ENCODE measurements at regions not wholly inside any gene's neighbourhood (a gene's known extent, or its start where the extent isn't known, plus 50 kb on each side); places are given as distances from the start of the nearest gene placed in this dataset.
A peak's percentile ranks its signal among the peaks of the same experiment; 100 is the strongest.

DNA sequence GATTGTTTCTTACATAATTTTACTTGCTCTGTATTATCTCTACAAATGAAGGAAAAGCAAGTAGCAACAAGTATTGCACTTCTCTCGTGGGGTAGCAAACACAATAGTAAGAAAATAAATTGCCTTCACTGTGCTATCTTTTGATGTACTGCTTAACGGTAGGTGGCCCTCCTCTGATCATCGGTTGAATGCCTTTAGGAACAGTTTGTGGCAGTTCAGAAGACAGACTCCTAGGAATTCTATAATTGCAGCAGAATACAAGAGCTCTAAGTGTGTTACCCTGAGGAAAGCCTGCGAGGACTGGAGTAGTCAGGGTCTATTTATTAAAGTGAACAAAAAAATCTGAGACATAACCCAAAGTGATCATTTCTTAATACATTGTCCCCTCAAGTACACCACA lies 1135.9 kb downstream of the KCNT2 start:
- Histone ChIP-seq H3K36me3 (ENCODE audit: control insufficient read depth, insufficient read depth, low read length) (no peaks in the 10 kb centered on the region), H3K27me3 (ENCODE audit: control insufficient read depth, insufficient read depth, low read length) (no peaks in the 10 kb centered on the region), H3K4me3 (ENCODE audit: low read depth, low read length) (no peak overlapping the region)
- FAIRE-seq (no peak), DNase-seq (ENCODE audit: low read depth) (no peak)
- TF ChIP-seq, protein P1, sequence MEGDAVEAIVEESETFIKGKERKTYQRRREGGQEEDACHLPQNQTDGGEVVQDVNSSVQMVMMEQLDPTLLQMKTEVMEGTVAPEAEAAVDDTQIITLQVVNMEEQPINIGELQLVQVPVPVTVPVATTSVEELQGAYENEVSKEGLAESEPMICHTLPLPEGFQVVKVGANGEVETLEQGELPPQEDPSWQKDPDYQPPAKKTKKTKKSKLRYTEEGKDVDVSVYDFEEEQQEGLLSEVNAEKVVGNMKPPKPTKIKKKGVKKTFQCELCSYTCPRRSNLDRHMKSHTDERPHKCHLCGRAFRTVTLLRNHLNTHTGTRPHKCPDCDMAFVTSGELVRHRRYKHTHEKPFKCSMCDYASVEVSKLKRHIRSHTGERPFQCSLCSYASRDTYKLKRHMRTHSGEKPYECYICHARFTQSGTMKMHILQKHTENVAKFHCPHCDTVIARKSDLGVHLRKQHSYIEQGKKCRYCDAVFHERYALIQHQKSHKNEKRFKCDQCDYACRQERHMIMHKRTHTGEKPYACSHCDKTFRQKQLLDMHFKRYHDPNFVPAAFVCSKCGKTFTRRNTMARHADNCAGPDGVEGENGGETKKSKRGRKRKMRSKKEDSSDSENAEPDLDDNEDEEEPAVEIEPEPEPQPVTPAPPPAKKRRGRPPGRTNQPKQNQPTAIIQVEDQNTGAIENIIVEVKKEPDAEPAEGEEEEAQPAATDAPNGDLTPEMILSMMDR (IDR thresholded peaks at IDR 0.05; ENCODE audit: insufficient read depth, low read length, severe bottlenecking), result no peak

DNA sequence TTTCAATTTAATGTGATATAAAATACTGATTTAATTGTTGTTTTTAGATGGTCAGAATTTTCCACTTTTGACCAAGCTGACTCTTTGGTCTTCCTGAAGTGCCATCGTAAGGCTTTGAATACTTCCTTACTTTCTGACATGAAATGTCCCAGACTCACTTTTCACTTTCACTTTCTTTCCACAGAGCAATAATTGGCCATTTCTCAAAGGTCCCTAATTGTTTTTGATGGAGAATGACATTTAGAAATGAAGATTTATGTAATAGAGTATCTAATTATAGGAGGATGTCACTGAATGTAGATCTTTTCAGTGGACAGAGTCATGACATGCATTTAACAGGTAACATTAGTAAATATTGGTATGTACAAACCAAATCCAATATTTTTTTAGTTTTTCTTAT lies 1141.6 kb downstream of the KCNT2 start:
- no peak for FAIRE-seq
- no peaks in the 10 kb centered on the region for H3K27me3 ChIP-seq (ENCODE audit: control insufficient read depth, insufficient read depth, low read length)
- TF ChIP-seq, protein P1 (IDR thresholded peaks at IDR 0.05; ENCODE audit: insufficient read depth, low read length, severe bottlenecking), result no peak
- no peaks in the 10 kb centered on the region for H3K36me3 ChIP-seq (ENCODE audit: control insufficient read depth, insufficient read depth, low read length)
- no peak overlapping the region for H3K4me3 ChIP-seq (ENCODE audit: low read depth, low read length)
- no peak for DNase-seq (ENCODE audit: low read depth)

DNA sequence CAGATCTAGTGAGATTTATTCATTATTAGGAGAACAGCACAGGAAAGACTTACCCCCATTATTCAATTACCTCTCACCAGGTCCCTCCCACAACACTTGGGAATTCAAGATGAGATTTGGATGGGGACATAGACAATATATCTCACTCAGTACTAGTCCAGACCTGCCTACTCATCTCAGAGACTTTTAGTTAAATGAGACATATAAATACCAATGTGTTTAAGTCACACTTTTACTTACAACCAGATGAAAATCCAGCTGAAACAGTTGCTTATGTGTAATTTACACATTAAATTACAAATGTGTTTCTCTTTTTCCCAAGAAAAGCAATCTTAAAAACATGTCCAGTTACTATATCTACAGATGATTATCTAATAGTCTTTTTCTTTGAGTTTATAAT lies 1145.6 kb downstream of the KCNT2 start:
- no peaks in the 10 kb centered on the region for H3K27me3 ChIP-seq (ENCODE audit: control insufficient read depth, insufficient read depth, low read length)
- TF ChIP-seq, protein P1 (IDR thresholded peaks at IDR 0.05; ENCODE audit: insufficient read depth, low read length, severe bottlenecking), result no peak
- H3K4me3 ChIP-seq (ENCODE audit: low read depth, low read length), result no peak overlapping the region
- FAIRE-seq, result no peak
- peak; percentile 62 for DNase-seq (ENCODE audit: low read depth)
- H3K36me3 ChIP-seq (ENCODE audit: control insufficient read depth, insufficient read depth, low read length), result no peaks in the 10 kb centered on the region

DNA sequence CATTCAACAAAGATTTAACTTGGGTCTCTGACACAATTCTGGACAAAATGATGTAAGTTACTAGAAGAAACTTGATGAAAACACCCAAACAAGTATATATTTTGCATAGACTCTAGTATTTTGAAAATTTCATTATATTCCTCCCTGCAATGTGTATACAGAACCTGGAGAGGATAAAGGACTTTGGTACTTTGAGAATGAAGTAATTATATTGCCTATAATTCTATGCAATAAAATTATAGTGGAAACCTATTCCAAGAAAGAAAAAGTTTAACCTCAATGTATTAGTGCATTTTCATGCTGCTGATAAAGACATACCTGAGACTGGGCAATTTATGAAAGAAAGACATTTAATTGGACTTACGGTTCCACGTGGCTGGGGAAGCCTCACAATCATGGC lies 1146.1 kb downstream of the KCNT2 start:
- no peaks in the 10 kb centered on the region for H3K27me3 ChIP-seq (ENCODE audit: control insufficient read depth, insufficient read depth, low read length)
- TF ChIP-seq, protein P1 (IDR thresholded peaks at IDR 0.05; ENCODE audit: insufficient read depth, low read length, severe bottlenecking), result no peak
- no peak for FAIRE-seq

DNA sequence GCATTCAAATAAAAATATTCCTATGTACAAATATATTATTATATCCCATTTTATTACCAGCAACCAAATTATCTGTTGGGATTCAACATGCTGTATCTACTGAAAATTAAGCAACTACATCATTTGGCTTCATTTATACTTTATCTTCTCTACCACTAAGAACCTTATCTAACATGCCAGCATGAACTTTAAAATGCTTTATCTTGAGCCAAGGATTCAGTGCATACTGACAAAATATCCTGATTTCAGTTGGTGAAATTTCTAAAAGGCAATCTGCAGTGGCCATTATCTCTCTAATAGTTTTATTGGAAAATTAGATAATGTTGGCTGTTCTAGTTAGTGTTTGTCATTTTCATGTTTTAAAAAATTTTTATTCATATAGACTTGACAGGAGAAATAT lies 1149.9 kb downstream of the KCNT2 start:
- no peak overlapping the region for H3K4me3 ChIP-seq (ENCODE audit: low read depth, low read length)
- no peak for DNase-seq (ENCODE audit: low read depth)
- no peaks in the 10 kb centered on the region for H3K36me3 ChIP-seq (ENCODE audit: control insufficient read depth, insufficient read depth, low read length)
- FAIRE-seq, result no peak
- H3K27me3 ChIP-seq (ENCODE audit: control insufficient read depth, insufficient read depth, low read length), result no peaks in the 10 kb centered on the region
- TF ChIP-seq, protein P1 (IDR thresholded peaks at IDR 0.05; ENCODE audit: insufficient read depth, low read length, severe bottlenecking), result no peak

More for the DNA sequence above, 1146.1 kb downstream of the KCNT2 start:
- no peak overlapping the region for H3K4me3 ChIP-seq (ENCODE audit: low read depth, low read length)
- no peak for DNase-seq (ENCODE audit: low read depth)
- H3K36me3 ChIP-seq (ENCODE audit: control insufficient read depth, insufficient read depth, low read length), result no peaks in the 10 kb centered on the region

DNA sequence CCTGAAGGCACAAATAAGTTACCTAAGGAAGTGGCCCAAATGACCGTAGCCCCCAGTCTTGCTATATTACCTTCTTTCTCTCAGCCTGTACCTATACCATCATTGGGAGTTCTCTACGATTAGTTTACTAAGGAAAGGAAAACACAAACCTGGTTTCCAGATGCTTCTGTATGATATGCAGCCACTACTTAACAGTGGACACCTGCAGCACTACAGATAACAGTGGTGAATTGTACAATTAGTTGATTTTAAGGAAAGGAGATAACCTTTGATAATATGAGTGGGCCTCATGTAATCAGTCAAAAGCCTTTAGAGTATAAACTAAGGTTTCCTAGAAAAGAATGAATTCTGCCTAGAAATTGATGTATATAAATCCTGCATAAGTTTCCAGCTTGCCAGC lies 1157.4 kb downstream of the KCNT2 start:
- H3K27me3 ChIP-seq (ENCODE audit: control insufficient read depth, insufficient read depth, low read length), result no peaks in the 10 kb centered on the region
- no peak for FAIRE-seq
- H3K36me3 ChIP-seq (ENCODE audit: control insufficient read depth, insufficient read depth, low read length), result no peaks in the 10 kb centered on the region
- TF ChIP-seq, protein P1 (IDR thresholded peaks at IDR 0.05; ENCODE audit: insufficient read depth, low read length, severe bottlenecking), result no peak
- no peak overlapping the region for H3K4me3 ChIP-seq (ENCODE audit: low read depth, low read length)
- DNase-seq (ENCODE audit: low read depth), result no peak

Data from bronchial epithelial cell (primary cell).